PC-9 (cell line): ENCODE measurements at regions not wholly inside any gene's neighbourhood (a gene's known extent, or its start where the extent isn't known, plus 50 kb on each side); places are given as distances from the start of the nearest gene placed in this dataset.

Experiments used
- BruUV-seq: library from RNA; stranded (reverse); fragments of 400-500 nt; replicated peaks from 2 replicates; lab custom pipeline; 2021; lab: Mats Ljungman, UMichigan
- CTCF ChIA-PET: fragments of 300-600 bp; sonication (Branson Sonifier 250); formaldehyde crosslinking; loops from one replicate; lab custom pipeline; 2022; ENCODE audit warnings: antibody characterized with exemption; lab: Charles Lee
- POLR2A ChIA-PET: fragments of 300-600 bp; sonication (Branson Sonifier 250); formaldehyde crosslinking; loops from one replicate; lab custom pipeline; 2022; ENCODE audit warnings: antibody characterized with exemption; ENCODE audit not compliant: unreplicated experiment; lab: Charles Lee
- DNase-seq, 2 experiments: peaks; one replicate each; pipeline versions ENCODE4 v3.0.0 to v3.0.0-alpha.2; 2015 to 2022; ENCODE audit warnings: mixed read lengths in 1 of 2
- H2AFZ ChIP-seq: fragments of 200-600 bp; sonication (generic); 2 replicates; pipeline ENCODE4 v1.8.1; 2017; ENCODE audit warnings: antibody characterized with exemption
- H3F3A ChIP-seq: fragments of 200-600 bp; sonication (generic); 2 replicates; pipeline ENCODE4 v1.8.1; 2017; ENCODE audit warnings: antibody characterized with exemption, mild to moderate bottlenecking, low read depth; ENCODE audit not compliant: insufficient read depth
- H3K27ac ChIP-seq: fragments of 200-600 bp; sonication (generic); 2 replicates; pipeline ENCODE4 v1.6.1; 2016; ENCODE audit warnings: mixed run types
- H3K27me3 ChIP-seq: fragments of 200-600 bp; sonication (generic); 2 replicates; pipeline ENCODE4 v1.6.1; 2016; ENCODE audit warnings: low read depth, mixed run types; ENCODE audit not compliant: insufficient read depth
- H3K36me3 ChIP-seq: fragments of 200-600 bp; sonication (generic); 2 replicates; pipeline ENCODE4 v1.6.1; 2016; ENCODE audit warnings: low read depth, mixed run types
- H3K4me1 ChIP-seq: fragments of 200-600 bp; sonication (generic); replicated peaks from 2 replicates; pipeline ENCODE4 v1.6.1; 2016; ENCODE audit warnings: mixed run types; ENCODE audit not compliant: insufficient read depth
- H3K4me2 ChIP-seq: fragments of 200-600 bp; sonication (generic); 2 replicates; pipeline ENCODE4 v1.6.1; 2017; ENCODE audit warnings: mixed run types
- H3K4me3 ChIP-seq: fragments of 200-600 bp; sonication (generic); 2 replicates; pipeline ENCODE4 v1.6.1; 2016; ENCODE audit warnings: mixed run types
- H3K79me2 ChIP-seq: fragments of 200-600 bp; sonication (generic); 2 replicates; pipeline ENCODE4 v1.6.1; 2017; ENCODE audit warnings: low read depth, mixed run types
- H3K9me2 ChIP-seq: fragments of 200-600 bp; sonication (generic); 2 replicates; pipeline ENCODE4 v1.8.1; 2017; ENCODE audit warnings: mild to moderate bottlenecking; ENCODE audit not compliant: insufficient read depth
- H3K9me3 ChIP-seq: fragments of 200-600 bp; sonication (generic); 2 replicates; pipeline ENCODE4 v1.8.1; 2016; ENCODE audit warnings: low read depth; ENCODE audit not compliant: insufficient read depth
- H4K20me1 ChIP-seq: fragments of 200-600 bp; sonication (generic); 2 replicates; pipeline ENCODE4 v1.8.1; 2017; ENCODE audit not compliant: insufficient read depth
- CTCF ChIP-seq: fragments of 200-600 bp; sonication (generic); conservative IDR thresholded peaks from 2 replicates; pipeline ENCODE4 v1.6.1; 2017; ENCODE audit warnings: mixed run types, antibody characterized with exemption, mild to moderate bottlenecking, moderate library complexity
- EZH2 ChIP-seq: fragments of 200-600 bp; sonication (generic); IDR thresholded peaks from 2 replicates; pipeline ENCODE4 v1.8.0; 2017; ENCODE audit warnings: antibody characterized with exemption, low read depth
- intact Hi-C: fragments of 100-400 bp; cut with micrococcal nuclease; formaldehyde crosslinking; loops from one replicate; pipeline ENCODE4 v1.10.0; 2022; ENCODE audit not compliant: unreplicated experiment

DNA sequence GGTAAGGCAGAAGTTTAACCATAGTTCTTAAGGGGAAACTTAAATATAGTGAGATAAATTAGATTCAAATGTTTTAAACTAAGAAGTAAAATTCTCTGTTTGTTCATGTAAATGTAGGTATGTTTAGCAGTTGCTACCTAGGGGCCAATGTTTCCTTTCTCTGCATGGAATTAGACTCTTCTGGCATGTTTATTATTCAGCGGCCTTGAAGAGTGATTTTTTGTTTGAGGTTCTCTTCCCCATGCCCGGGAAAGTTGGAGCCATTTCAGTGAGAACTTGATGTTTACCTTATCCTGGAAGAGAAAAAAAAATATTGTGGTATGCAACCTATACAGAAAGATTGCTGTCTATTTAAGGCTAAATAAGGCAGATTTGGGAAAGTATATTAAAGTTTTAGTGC lies 492.9 kb downstream of the KLF5 start:
- Histone ChIP-seq H3K27me3 (no peaks in the 10 kb centered on the region), H3K27ac (no peak overlapping the region), H3K9me2 (no peaks in the 10 kb centered on the region), H3K4me2 (no peak overlapping the region), H3F3A (no peaks in the 10 kb centered on the region), H3K36me3 (no peaks in the 10 kb centered on the region), H2AFZ (no peak overlapping the region), H3K4me1 (no peaks in the 10 kb centered on the region), H4K20me1 (no peaks in the 10 kb centered on the region), H3K9me3 (no peaks in the 10 kb centered on the region), H3K4me3 (no peak overlapping the region), H3K79me2 (no peaks in the 10 kb centered on the region)
- ChIA-PET CTCF (no interaction called here), POLR2A (no interaction called here)
- no TSS peak for BruUV-seq
- TF ChIP-seq CTCF (no peak), EZH2 (no peak)
- intact Hi-C loops: no loop called here
- no peak for DNase-seq

DNA sequence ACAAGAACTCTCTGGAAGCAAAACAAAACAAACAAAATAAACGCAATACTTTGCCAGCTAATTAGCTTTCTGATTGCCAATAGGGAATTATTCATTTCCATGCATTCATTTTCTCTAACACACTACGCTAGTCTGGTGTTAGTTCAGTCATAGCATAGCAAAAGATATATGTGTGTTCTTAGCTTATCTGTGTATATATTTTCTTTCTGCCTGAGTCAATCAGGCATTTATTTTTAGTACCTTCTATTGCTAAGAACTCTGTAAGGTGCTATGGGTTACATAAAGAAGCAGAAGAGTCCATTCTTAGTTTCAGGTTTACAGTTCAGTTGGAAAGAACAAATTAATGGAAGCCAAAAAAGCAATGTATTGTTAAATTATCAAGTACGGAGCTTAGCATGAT lies 490.9 kb downstream of the KLF5 start:
- no peaks in the 10 kb centered on the region for H3F3A ChIP-seq
- H3K4me2 ChIP-seq: no peak overlapping the region
- no TSS peak for BruUV-seq
- no peak for DNase-seq
- ChIA-PET CTCF (interaction anchor here (0.5 kb wide), 1 partner anchor 528 kb away, joined by 3 read pairs; no protein-coding TSS in a partner anchor), POLR2A (no interaction called here)
- no peaks in the 10 kb centered on the region for H3K79me2 ChIP-seq
- H3K36me3 ChIP-seq: no peaks in the 10 kb centered on the region
- H3K4me3 ChIP-seq: no peak overlapping the region
- no peaks in the 10 kb centered on the region for H3K4me1 ChIP-seq
- no peaks in the 10 kb centered on the region for H3K9me2 ChIP-seq
- H3K9me3 ChIP-seq: no peaks in the 10 kb centered on the region
- intact Hi-C loops: no loop called here
- H3K27ac ChIP-seq: no peak overlapping the region
- H4K20me1 ChIP-seq: no peaks in the 10 kb centered on the region
- H3K27me3 ChIP-seq: no peaks in the 10 kb centered on the region
- TF ChIP-seq CTCF (no peak), EZH2 (no peak)
- no peak overlapping the region for H2AFZ ChIP-seq

GRCh38 chr13:73548449-73548848 lies 489.6 kb downstream of the KLF5 start:
- no peaks in the 10 kb centered on the region for H3K4me1 ChIP-seq
- H4K20me1 ChIP-seq: no peaks in the 10 kb centered on the region
- H3K27ac ChIP-seq: no peak overlapping the region
- H3K9me2 ChIP-seq: no peaks in the 10 kb centered on the region
- no peaks in the 10 kb centered on the region; the same call in 1 of the 2 replicates for H3K9me3 ChIP-seq
- H3K27me3 ChIP-seq: no peaks in the 10 kb centered on the region
- ChIA-PET CTCF (no interaction called here), POLR2A (interaction anchor here (0.6 kb wide), 1 partner anchor 34 kb away, joined by 6 read pairs; no protein-coding TSS in a partner anchor)
- H2AFZ ChIP-seq: no peak overlapping the region
- BruUV-seq: no TSS peak
- intact Hi-C loops: no loop called here
- no peak for TF ChIP-seq CTCF
- no peak for TF ChIP-seq EZH2
- DNase-seq: no peak
- H3K4me3 ChIP-seq: no peak overlapping the region
- H3F3A ChIP-seq: no peaks in the 10 kb centered on the region
- no peak overlapping the region for H3K4me2 ChIP-seq
- no peaks in the 10 kb centered on the region for H3K79me2 ChIP-seq
- H3K36me3 ChIP-seq: no peaks in the 10 kb centered on the region
